GM19372 (cell line): ENCODE measurements at regions not wholly inside any gene's neighbourhood (a gene's known extent, or its start where the extent isn't known, plus 50 kb on each side); places are given as distances from the start of the nearest gene placed in this dataset.

Source experiments
- ATAC-seq: cut with Tn5 transposase; IDR thresholded peaks from one replicate; pipeline ENCODE4 v1.9.1; 2021; ENCODE audit warnings: mild to moderate bottlenecking, low read depth, moderate library complexity; ENCODE audit not compliant: unreplicated experiment

- no peak for ATAC-seq
These were observed 1453.4 kb downstream of the STIM2 start for GRCh38 chr4:28313729-28314713.

DNA sequence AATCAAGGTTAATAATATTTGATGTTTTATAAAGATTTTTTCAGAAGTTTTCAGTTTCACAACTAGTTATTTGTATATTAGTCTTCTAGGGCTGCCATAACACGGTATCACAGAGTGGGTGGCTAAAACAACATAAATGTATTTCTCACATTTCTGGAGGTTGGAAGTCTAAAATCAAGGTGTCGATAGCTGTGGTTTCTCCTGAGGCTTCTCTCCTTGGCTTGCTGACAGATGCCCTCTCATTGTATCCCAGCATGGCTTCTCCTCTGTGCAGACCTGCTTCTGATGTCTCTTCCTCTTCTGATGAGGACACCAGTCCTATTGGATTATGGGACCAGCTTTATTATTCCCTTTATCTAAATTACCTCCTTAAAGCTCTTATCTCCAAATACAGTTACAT is 1456.6 kb downstream of the STIM2 start:
- ATAC-seq = no peak

GRCh38 chr4:28334249-28334648 is 1473.6 kb downstream of the STIM2 start:
- ATAC-seq = no peak

- no peak for ATAC-seq
These were observed 1481.1 kb downstream of the STIM2 start for GRCh38 chr4:28341784-28342183.

- ATAC-seq = no peak
These were observed 1489.8 kb downstream of the STIM2 start for GRCh38 chr4:28350485-28350884.

GRCh38 chr4:28351102-28351501 is 1490.5 kb downstream of the STIM2 start:
- ATAC-seq = no peak

DNA sequence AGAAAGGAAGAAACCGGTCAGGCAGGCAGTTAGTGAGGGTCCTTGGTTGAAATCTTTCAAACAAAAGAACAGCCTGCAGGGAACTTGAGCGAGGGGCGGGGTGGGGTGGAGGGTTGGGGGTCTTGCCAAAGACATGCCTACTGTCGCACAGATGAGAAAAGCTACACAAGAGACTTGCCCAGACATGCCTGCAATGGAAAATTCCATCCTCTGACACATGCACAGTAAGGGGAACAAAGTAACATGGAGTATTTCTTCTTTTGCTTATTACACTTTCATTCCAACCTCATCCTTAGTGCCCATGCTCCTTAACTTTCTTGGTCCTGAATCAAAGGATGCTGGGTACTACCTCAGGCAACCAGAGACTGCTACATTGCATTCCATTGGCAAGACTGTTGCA is 1491.2 kb downstream of the STIM2 start:
- no peak for ATAC-seq

DNA sequence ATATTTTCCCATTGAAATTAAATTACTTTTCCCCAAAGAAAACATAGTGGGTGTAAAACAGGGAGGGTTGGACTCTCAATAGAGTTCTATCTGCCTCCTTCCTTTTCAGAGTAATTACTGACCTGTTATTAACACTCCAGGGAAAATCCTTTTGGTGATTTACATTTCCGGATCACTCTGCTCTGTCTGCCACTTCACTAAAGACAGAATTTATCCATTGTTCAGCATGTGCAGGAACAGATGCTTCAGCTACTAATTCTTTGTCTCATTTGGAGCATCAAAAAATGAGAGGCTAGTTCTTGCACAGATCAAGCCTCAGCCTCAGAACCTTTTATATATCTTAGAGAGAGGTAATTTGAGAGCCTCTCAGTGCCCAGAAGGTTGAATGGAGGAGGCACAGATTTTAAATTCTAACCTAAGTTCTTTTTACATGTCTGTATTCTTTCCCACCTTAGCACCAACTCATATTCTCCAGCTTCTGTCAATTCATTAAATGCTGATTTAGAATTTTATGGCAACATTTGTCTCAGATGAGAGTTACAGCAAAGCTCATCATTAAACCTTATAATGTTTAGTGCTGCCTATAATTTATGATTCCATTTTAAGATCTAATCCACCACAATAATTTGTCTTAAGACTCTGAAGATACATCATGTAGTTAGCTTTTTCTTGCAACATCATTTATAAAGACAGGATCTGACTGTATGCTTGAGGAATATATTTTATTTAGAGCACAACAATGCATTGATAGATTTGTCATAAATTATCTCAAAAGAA is 1494.4 kb downstream of the STIM2 start:
- ATAC-seq = no peak

DNA sequence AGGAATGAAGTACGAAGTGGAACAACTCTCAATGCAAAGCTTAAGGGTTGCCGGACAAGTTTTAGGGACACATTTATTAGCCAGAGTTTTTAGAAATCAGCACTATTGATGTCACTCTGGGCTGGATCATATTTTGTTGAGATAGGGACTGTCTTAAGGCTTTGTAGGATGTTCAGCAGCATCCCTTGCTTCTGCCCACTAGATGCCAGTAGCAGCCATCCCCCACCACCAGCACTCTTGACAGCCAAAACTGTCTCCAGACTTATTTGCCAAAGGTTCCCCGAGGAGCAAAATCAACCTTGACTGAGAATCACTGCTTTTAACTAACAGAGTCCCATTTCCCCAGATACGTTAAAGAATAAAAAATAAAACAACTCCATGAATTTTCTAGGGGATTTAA is 1497.3 kb downstream of the STIM2 start:
- ATAC-seq = no peak

GRCh38 chr4:28358606-28359005 is 1498.0 kb downstream of the STIM2 start:
- ATAC-seq = no peak

DNA sequence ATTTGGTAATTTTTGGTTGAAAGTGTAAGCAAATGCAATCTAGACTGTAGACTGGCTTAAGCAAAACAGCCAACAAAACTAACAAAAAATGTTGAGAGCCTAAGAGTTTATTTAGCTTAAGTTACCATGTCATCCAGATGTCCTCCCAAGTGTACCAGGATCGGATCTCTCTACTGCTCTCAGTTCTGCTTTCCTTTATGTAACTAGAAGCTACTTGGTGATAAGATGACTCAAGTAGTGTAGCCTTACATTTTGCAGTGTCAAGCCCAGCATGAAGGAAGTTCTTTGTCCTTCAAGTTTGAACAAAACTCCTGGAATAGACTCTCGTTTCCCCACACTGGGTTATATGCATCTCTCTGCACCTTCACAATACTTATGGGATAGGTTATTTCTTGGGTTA is 1500.0 kb downstream of the STIM2 start:
- no peak for ATAC-seq

DNA sequence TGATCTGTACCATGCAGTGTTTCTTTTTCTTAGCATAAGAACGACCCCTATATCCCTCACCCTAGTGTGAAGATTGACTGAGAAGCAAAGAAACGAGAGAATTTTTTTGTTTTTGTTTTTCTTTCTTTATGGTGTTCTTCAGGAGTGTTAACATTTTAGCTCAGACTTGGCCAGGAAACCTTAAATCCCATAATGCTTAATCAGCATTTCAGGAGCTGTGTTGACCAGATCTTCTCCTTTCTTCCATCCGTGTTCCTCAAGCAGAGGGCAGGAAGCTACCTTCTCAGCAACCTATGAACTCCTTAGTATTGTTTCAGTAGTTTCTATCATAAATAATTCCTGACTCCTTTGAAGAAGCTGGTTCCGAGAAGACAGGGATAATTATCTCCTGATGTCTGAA is 1501.5 kb downstream of the STIM2 start:
- no peak for ATAC-seq

DNA sequence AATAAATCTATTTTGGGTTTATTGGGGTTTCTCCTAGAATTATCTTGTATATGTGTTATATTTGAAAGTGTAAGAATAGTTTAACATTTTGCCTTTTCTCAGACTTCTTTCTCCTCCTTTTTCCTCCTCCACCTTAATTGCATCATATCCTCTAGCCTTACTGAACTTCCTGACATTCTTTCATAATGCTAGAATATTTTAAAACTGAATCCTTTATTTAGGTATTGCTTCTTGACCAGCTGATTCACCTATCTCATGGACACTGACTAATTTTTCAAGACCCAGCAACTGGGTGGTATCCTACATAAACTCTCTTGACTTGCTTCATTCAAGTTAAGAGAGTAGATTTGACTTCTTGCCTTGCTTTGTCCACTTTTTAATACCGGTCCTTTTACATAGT is 1508.9 kb downstream of the STIM2 start:
- ATAC-seq = no peak

- ATAC-seq = no peak
These were observed 1512.5 kb downstream of the STIM2 start for GRCh38 chr4:28373191-28373590.

GRCh38 chr4:28373601-28374000 is 1513.0 kb downstream of the STIM2 start:
- ATAC-seq = no peak

GRCh38 chr4:28378109-28378830 is 1517.6 kb downstream of the STIM2 start:
- ATAC-seq = no peak

- ATAC-seq = no peak
These were observed 1525.2 kb downstream of the STIM2 start for GRCh38 chr4:28385801-28386200.

DNA sequence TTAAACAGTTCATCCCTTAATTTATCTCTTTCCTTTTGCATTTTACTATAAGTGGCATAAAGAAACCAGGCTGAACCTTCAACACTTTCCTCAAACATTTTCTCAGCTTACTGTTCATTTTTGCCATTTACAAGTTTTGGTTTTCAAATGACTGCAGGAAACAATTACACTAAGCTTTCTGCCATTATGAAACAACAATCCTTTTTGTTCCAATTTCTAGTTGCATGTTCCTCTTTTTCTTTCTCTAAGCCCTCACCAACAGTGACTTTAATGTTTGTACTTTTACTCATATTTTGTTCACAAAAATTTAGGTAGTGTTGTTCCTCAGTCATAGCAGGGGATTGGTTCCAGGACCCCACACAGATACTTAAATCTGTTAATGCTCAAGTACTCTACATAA is 1526.1 kb downstream of the STIM2 start:
- ATAC-seq = no peak

GRCh38 chr4:28388471-28388870 is 1527.8 kb downstream of the STIM2 start:
- ATAC-seq = no peak

DNA sequence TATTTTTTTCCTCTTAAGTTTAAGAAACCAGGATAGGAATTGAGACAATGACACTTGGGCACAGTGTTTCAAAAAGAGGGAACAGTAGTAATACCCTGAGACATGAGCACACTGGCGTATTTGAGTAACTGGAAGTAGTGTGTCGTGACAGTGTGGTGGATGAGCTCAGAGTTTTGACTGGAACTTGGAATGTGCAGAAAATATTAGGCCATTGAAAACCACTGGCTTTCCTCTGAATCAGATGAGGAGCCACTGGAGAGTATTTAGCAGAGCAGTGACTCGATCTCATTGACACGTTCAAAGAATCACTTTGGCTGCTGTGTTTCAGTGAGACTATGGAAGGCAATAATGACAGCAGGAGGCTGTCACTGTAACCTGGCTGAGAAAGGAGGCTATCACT is 1531.2 kb downstream of the STIM2 start:
- no peak for ATAC-seq

DNA sequence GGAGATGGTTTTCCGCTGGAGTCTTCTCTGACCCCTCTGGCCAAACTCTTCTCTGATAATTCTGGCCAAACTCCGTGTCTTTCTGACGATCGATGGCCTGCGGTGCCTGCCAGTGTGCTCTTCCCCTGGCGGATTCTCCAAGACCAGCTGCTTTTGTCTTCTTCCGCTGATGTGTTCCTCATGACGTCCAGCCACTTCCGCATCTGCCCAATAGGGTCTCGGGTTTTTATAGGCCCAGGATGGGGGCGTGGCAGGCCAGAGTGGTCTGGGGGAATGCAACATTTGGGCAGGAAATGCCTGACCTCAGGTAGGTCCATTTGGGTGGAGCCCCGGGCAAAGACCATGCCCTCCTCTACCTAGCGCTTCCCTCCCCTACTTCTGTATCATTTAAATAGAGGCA is 1542.1 kb downstream of the STIM2 start:
- ATAC-seq = no peak
